B cell (primary cell): ENCODE measurements at regions not wholly inside any gene's neighbourhood (a gene's known extent, or its start where the extent isn't known, plus 50 kb on each side); places are given as distances from the start of the nearest gene placed in this dataset.

Experiments
- ATAC-seq: fragments of 200-7000 bp; cut with Tn5 transposase; one replicate; pipeline ENCODE4 v1.10.0; 2021; ENCODE audit warnings: low read depth, mild to moderate bottlenecking, moderate number of reproducible peaks, moderate library complexity
- CTCF ChIA-PET: fragments of 350-600 bp; sonication (Branson Sonifier 250); formaldehyde crosslinking; loops from one replicate; lab custom pipeline; 2021; ENCODE audit warnings: antibody characterized with exemption, inconsistent platforms; lab: Charles Lee
- POLR2A ChIA-PET: fragments of 350-600 bp; sonication (Branson Sonifier 250); formaldehyde crosslinking; loops from one replicate; lab custom pipeline; 2021; ENCODE audit warnings: antibody characterized with exemption; lab: Charles Lee
- DNase-seq: peaks from one replicate; pipeline ENCODE4 v3.0.0; 2013
- H2AFZ ChIP-seq: 2 replicates; pipeline ENCODE4 v1.6.1; 2012; ENCODE audit warnings: mild to moderate bottlenecking, low read depth, low read length; ENCODE audit not compliant: insufficient read depth, poor library complexity, severe bottlenecking
- H3K27ac ChIP-seq, 2 donors: 1 replicate in 1 of 2; 2 replicates in 1 of 2; pipeline ENCODE4 v1.5.1; 2012 to 2013; ENCODE audit warnings: low read length in 2 of 2, mild to moderate bottlenecking in 2 of 2, moderate library complexity in 1 of 2
- H3K27me3 ChIP-seq, 4 experiments: fragments of 200-600 bp in 1 of 4; sonication (generic) in 1 of 4; replicated peaks in 1 of 4; 1 replicate in 2 of 4; 2 replicates in 2 of 4; pipeline versions ENCODE4 v1.6.1 to v1.7.0; 2013 to 2016; ENCODE audit warnings: low read length in 3 of 4, mild to moderate bottlenecking in 2 of 4, mixed read lengths in 1 of 4, moderate library complexity in 1 of 4; ENCODE audit not compliant: insufficient read depth in 4 of 4, control insufficient read depth in 3 of 4; ENCODE audit errors: control extremely low read depth in 1 of 4
- H3K36me3 ChIP-seq, 2 experiments: replicated peaks in 1 of 2; 1 replicate in 1 of 2; 2 replicates in 1 of 2; pipeline versions ENCODE4 v1.6.1 to v1.7.1; 2013; ENCODE audit warnings: low read length in 1 of 2; ENCODE audit not compliant: insufficient read depth in 2 of 2, control insufficient read depth in 1 of 2; ENCODE audit errors: control extremely low read depth in 1 of 2, extremely low read depth in 1 of 2
- H3K4me1 ChIP-seq, 2 donors: fragments of 200-600 bp in 1 of 2; sonication (generic) in 1 of 2; 1 replicate in 1 of 2; 2 replicates in 1 of 2; pipeline versions ENCODE4 v1.5.1 to v1.6.1; 2013 to 2017; ENCODE audit warnings: low read length in 2 of 2; ENCODE audit not compliant: control insufficient read depth in 2 of 2, insufficient read depth in 2 of 2
- H3K4me2 ChIP-seq: replicated peaks from 2 replicates; pipeline ENCODE3; 2012; ENCODE audit warnings: mild to moderate bottlenecking, low read depth, low read length; ENCODE audit not compliant: poor library complexity, severe bottlenecking
- H3K4me3 ChIP-seq, 5 experiments: fragments of 200-600 bp in 1 of 5; sonication (generic) in 1 of 5; 1 replicate in 3 of 5; 2 replicates in 2 of 5; pipeline versions ENCODE4 v1.5.1 to v1.7.0; 2011 to 2016; ENCODE audit warnings: low read length in 4 of 5, mild to moderate bottlenecking in 4 of 5, low read depth in 2 of 5, control low read depth in 1 of 5, moderate library complexity in 1 of 5; ENCODE audit not compliant: insufficient read depth in 1 of 5; ENCODE audit errors: control extremely low read depth in 1 of 5, extremely low read depth in 1 of 5
- H3K79me2 ChIP-seq: fragments of 200-600 bp; sonication (generic); one replicate; pipeline ENCODE4 v1.6.0; 2016; ENCODE audit warnings: low read length; ENCODE audit not compliant: control insufficient read depth, insufficient read depth
- H3K9ac ChIP-seq: fragments of 200-600 bp; sonication (generic); 2 replicates; pipeline ENCODE4 v1.6.1; 2017; ENCODE audit warnings: mild to moderate bottlenecking, low read length, moderate library complexity
- H3K9me3 ChIP-seq, 3 donors: one replicate each; pipeline versions ENCODE4 v1.6.1 to v1.7.1; 2013; ENCODE audit warnings: low read length in 2 of 3; ENCODE audit not compliant: control insufficient read depth in 2 of 3, insufficient read depth in 1 of 3; ENCODE audit errors: control extremely low read depth in 1 of 3
- H4K20me1 ChIP-seq: 2 replicates; pipeline ENCODE4 v1.6.0; 2012; ENCODE audit warnings: mild to moderate bottlenecking, low read length; ENCODE audit not compliant: insufficient read depth, control insufficient read depth, poor library complexity, severe bottlenecking
- H3K27ac Mint-ChIP-seq: one replicate; pipeline ENCODE4 v1.8.0; 2021; ENCODE audit warnings: mixed read lengths
- H3K27me3 Mint-ChIP-seq: one replicate; pipeline ENCODE4 v1.8.0; 2021; ENCODE audit warnings: mixed read lengths
- H3K4me1 Mint-ChIP-seq: one replicate; pipeline ENCODE4 v1.8.0; 2021; ENCODE audit warnings: mixed read lengths
- H3K4me3 Mint-ChIP-seq: one replicate; pipeline ENCODE4 v1.8.0; 2021; ENCODE audit warnings: mixed read lengths
- H3K9me3 Mint-ChIP-seq: one replicate; pipeline ENCODE4 v1.8.0; 2022; ENCODE audit warnings: mixed read lengths; ENCODE audit not compliant: insufficient read depth
- CTCF ChIP-seq: fragments of 200-600 bp; IDR thresholded peaks from one replicate; pipeline ENCODE4 v1.8.0; 2022; ENCODE audit warnings: antibody characterized with exemption, mild to moderate bottlenecking
- EZH2 ChIP-seq: IDR thresholded peaks from 2 replicates; pipeline ENCODE4 v1.6.1; 2012; ENCODE audit warnings: borderline replicate concordance, low read depth, mild to moderate bottlenecking, moderate library complexity, low read length; ENCODE audit not compliant: insufficient read depth, poor library complexity, severe bottlenecking
- WGBS: methylation state at CpG from one replicate; pipeline ENCODE4 v1.1.5; 2013; ENCODE audit warnings: missing lambda C conversion rate; ENCODE audit not compliant: insufficient coverage; 5-methylcytosine and 5-hydroxymethylcytosine counted together
- intact Hi-C: fragments of 100-400 bp; cut with micrococcal nuclease; formaldehyde crosslinking; loops from one replicate; pipeline ENCODE4 v1.10.0; 2022

DNA sequence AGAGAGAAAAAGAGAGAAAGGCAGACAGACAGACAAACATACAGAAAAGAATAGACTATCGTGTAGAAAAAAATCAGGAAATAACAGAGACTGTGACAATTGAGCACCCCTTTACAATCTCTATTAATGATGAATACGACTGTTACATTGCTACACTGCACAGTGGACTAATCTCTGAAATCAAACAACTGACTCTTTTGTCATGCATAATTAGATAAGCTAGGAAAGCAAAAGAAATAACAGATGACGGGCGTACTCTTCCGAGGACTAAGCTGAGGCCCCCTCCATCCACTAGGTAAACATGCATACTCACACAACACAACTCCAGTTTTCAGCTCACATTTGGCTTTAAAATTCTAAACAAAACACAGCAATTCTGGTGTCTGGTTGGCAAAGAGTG is 267.0 kb downstream of the NOL4 start:
- H3K4me3 ChIP-seq = no peak overlapping the region
- no CpG with 5 or more reads among the region's 5 CpGs for WGBS
- ChIA-PET CTCF (no interaction called here), POLR2A (no interaction called here)
- intact Hi-C loops = no loop called here
- no peak overlapping the region for H3K27ac ChIP-seq
- no peaks in the 10 kb centered on the region for H4K20me1 ChIP-seq
- H3K79me2 ChIP-seq = no peaks in the 10 kb centered on the region
- H3K4me1 ChIP-seq = no peaks in the 10 kb centered on the region
- H3K9me3 ChIP-seq = no peaks in the 10 kb centered on the region
- no peak overlapping the region for H2AFZ ChIP-seq
- no peak overlapping the region for H3K9ac ChIP-seq
- ATAC-seq (no peak), DNase-seq (no peak)
- Mint-ChIP-seq H3K27ac (no peak overlapping the region), H3K9me3 (no peaks in the 10 kb centered on the region), H3K4me3 (no peak overlapping the region), H3K27me3 (no peaks in the 10 kb centered on the region), H3K4me1 (no peaks in the 10 kb centered on the region)
- H3K36me3 ChIP-seq = no peaks in the 10 kb centered on the region
- no peaks in the 10 kb centered on the region for H3K27me3 ChIP-seq
- TF ChIP-seq EZH2 = no peak
- no peak for TF ChIP-seq CTCF
- no peak overlapping the region for H3K4me2 ChIP-seq

GRCh38 chr18:33951031-33951430 is 273.7 kb downstream of the NOL4 start:
- ATAC-seq = no peak
- TF ChIP-seq CTCF (no peak), EZH2 (no peak)
- no peaks in the 10 kb centered on the region for H3K79me2 ChIP-seq
- no peaks in the 10 kb centered on the region for H3K9me3 ChIP-seq
- H3K36me3 ChIP-seq = no peaks in the 10 kb centered on the region
- H3K27me3 ChIP-seq = no peaks in the 10 kb centered on the region
- no peaks in the 10 kb centered on the region for H4K20me1 ChIP-seq
- POLR2A ChIA-PET = no interaction called here
- Mint-ChIP-seq H3K27me3 (no peaks in the 10 kb centered on the region), H3K27ac (no peak overlapping the region), H3K9me3 (no peaks in the 10 kb centered on the region), H3K4me1 (no peaks in the 10 kb centered on the region), H3K4me3 (no peak overlapping the region)
- H2AFZ ChIP-seq = no peak overlapping the region
- WGBS = no CpG with 5 or more reads among the region's 1 CpG
- CTCF ChIA-PET = no interaction called here
- H3K4me3 ChIP-seq = no peak overlapping the region
- no peaks in the 10 kb centered on the region for H3K4me1 ChIP-seq
- no peak overlapping the region for H3K4me2 ChIP-seq
- H3K9ac ChIP-seq = no peak overlapping the region
- intact Hi-C loops = no loop called here
- no peak overlapping the region for H3K27ac ChIP-seq
- DNase-seq = no peak
